ENCODE measurements at regions not wholly inside any gene's neighbourhood (a gene's known extent, or its start where the extent isn't known, plus 50 kb on each side); places are given as distances from the start of the nearest gene placed in this dataset.

DNA sequence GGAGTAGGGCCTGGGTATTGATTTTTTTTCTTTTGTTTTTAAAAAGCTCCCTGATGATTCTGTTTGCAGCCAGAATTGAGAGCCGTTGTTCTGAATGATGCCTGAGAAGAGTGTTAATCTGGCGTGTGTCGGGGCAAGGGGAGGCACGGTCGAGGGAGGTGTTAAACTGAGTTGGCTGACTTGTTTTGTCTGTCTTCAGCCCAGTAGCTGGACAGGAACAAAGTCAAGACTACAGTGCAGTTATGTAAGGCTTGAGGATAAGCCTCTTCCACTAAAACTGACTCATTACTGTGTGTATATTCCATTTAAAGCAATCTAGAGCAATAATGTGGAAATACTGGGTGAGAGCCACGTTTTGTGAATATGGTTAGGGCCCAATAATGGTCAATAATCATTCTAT is 119.0 kb upstream of the DLG1 start:
- TF ChIP-seq, protein P1, sequence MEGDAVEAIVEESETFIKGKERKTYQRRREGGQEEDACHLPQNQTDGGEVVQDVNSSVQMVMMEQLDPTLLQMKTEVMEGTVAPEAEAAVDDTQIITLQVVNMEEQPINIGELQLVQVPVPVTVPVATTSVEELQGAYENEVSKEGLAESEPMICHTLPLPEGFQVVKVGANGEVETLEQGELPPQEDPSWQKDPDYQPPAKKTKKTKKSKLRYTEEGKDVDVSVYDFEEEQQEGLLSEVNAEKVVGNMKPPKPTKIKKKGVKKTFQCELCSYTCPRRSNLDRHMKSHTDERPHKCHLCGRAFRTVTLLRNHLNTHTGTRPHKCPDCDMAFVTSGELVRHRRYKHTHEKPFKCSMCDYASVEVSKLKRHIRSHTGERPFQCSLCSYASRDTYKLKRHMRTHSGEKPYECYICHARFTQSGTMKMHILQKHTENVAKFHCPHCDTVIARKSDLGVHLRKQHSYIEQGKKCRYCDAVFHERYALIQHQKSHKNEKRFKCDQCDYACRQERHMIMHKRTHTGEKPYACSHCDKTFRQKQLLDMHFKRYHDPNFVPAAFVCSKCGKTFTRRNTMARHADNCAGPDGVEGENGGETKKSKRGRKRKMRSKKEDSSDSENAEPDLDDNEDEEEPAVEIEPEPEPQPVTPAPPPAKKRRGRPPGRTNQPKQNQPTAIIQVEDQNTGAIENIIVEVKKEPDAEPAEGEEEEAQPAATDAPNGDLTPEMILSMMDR (IDR thresholded peaks at IDR 0.05 in 4 of 5, conservative IDR thresholded peaks at IDR 0.05 in 1 of 5): no peak
- no peak for TF ChIP-seq POLR2A (IDR thresholded peaks at IDR 0.05)

All from gastrocnemius medialis (tissue), 4 donors.